ENCODE measurements at regions not wholly inside any gene's neighbourhood (a gene's known extent, or its start where the extent isn't known, plus 50 kb on each side); places are given as distances from the start of the nearest gene placed in this dataset.

- TF ChIP-seq, protein P1, sequence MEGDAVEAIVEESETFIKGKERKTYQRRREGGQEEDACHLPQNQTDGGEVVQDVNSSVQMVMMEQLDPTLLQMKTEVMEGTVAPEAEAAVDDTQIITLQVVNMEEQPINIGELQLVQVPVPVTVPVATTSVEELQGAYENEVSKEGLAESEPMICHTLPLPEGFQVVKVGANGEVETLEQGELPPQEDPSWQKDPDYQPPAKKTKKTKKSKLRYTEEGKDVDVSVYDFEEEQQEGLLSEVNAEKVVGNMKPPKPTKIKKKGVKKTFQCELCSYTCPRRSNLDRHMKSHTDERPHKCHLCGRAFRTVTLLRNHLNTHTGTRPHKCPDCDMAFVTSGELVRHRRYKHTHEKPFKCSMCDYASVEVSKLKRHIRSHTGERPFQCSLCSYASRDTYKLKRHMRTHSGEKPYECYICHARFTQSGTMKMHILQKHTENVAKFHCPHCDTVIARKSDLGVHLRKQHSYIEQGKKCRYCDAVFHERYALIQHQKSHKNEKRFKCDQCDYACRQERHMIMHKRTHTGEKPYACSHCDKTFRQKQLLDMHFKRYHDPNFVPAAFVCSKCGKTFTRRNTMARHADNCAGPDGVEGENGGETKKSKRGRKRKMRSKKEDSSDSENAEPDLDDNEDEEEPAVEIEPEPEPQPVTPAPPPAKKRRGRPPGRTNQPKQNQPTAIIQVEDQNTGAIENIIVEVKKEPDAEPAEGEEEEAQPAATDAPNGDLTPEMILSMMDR (conservative IDR thresholded peaks at IDR 0.05; ENCODE audit: low read depth in 2 of 2): no peak
- no peak for TF ChIP-seq POLR2AphosphoS5 (IDR thresholded peaks at IDR 0.05; ENCODE audit: low read depth)
These were observed 200.5 kb upstream of the SLC27A6 start for GRCh38 chr5:128764601-128765310.

Measured in GM23338 (cell line).